BLaER1 treated with 17β-estradiol and CSF1 and Interleukin-3, amounts not matched to agents 10 nM and 100 nM (cell line): ENCODE measurements at regions not wholly inside any gene's neighbourhood (a gene's known extent, or its start where the extent isn't known, plus 50 kb on each side); places are given as distances from the start of the nearest gene placed in this dataset.

Experiments used
- H3K27ac ChIP-seq, 11 experiments: shearing (Covaris generic); formaldehyde crosslinking; 2 replicates each; pipeline ENCODE4 v1.8.1; 2022
- H3K27me3 ChIP-seq, 11 experiments: shearing (Covaris generic); formaldehyde crosslinking; 2 replicates each; pipeline ENCODE4 v1.8.1; 2022
- H3K36me3 ChIP-seq, 11 experiments: shearing (Covaris generic); formaldehyde crosslinking; 2 replicates each; pipeline ENCODE4 v1.8.1; 2022
- H3K4me1 ChIP-seq, 10 experiments: shearing (Covaris generic); formaldehyde crosslinking; 2 replicates each; pipeline ENCODE4 v1.8.1; 2022
- H3K4me2 ChIP-seq, 11 experiments: shearing (Covaris generic); formaldehyde crosslinking; 2 replicates each; pipeline ENCODE4 v1.8.1; 2022
- H3K4me3 ChIP-seq, 10 experiments: shearing (Covaris generic); formaldehyde crosslinking; 2 replicates each; pipeline ENCODE4 v1.8.1; 2022
- H3K9ac ChIP-seq, 11 experiments: shearing (Covaris generic); formaldehyde crosslinking; 2 replicates each; pipeline ENCODE4 v1.8.1; 2022
- H3K9me3 ChIP-seq, 11 experiments: shearing (Covaris generic); formaldehyde crosslinking; replicated peaks in 1 of 11; 2 replicates each; pipeline ENCODE4 v1.8.1; 2022
- H4K20me1 ChIP-seq, 11 experiments: shearing (Covaris generic); formaldehyde crosslinking; 2 replicates each; pipeline ENCODE4 v1.8.1; 2022
- Cebpa-rat ChIP-seq, 11 experiments: shearing (Covaris generic); IDR thresholded peaks; 2 replicates each; pipeline ENCODE4 v1.8.1; 2022

GRCh38 chr9:12085399-12085798, 607.8 kb upstream of the TYRP1 start:
- Histone ChIP-seq H3K27ac (no peak overlapping the region), H3K9me3 (no peaks in the 10 kb centered on the region), H3K4me3 (no peak overlapping the region), H3K36me3 (no peaks in the 10 kb centered on the region), H3K4me2 (no peak overlapping the region), H4K20me1 (no peaks in the 10 kb centered on the region), H3K9ac (no peak overlapping the region), H3K4me1 (peaks cover 0 to 8% (median 0%) of the 10 kb centered on the region in 10 experiments; a peak in 1 of 20 replicates), H3K27me3 (no peaks in the 10 kb centered on the region)
- TF ChIP-seq Cebpa-rat (IDR thresholded peaks at IDR 0.05), result no peak

- Histone ChIP-seq H3K36me3 (no peaks in the 10 kb centered on the region), H3K4me2 (no peak overlapping the region), H3K4me3 (no peak overlapping the region), H3K27me3 (no peaks in the 10 kb centered on the region), H3K27ac (no peak overlapping the region), H3K9me3 (0 out of 22 replicates have a peak, but pooled peaks cover 0 to 4% (median 0%) of the 10 kb centered on the region in 11 experiments), H3K9ac (no peak overlapping the region), H4K20me1 (no peaks in the 10 kb centered on the region), H3K4me1 (no peaks in the 10 kb centered on the region)
- no peak for TF ChIP-seq Cebpa-rat (IDR thresholded peaks at IDR 0.05)
Measured at GRCh38 chr9:12091865-12092527, 601.2 kb upstream of the TYRP1 start.

DNA sequence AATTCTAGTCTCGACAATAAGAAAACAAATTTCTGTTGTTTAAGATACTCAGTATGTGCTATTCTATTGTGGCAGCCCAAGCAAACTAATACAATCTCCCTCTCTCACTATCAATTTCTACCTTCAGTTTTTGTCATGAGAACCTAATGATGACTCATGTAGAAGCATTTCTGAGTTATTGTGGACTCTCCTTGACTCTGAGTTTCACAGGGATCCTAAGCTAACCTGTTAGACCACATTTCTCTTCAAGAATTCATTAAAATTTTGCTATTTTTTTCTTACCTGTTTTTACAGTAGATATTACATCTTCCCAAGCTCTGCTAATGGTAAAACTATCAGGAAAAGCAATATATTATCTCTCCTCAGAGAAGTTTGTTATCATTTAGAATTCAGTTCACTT, 599.1 kb upstream of the TYRP1 start:
- Histone ChIP-seq H3K9me3 (0 out of 22 replicates have a peak, but pooled peaks cover 0 to 4% (median 0%) of the 10 kb centered on the region in 11 experiments), H3K27ac (no peak overlapping the region)
- no peak for TF ChIP-seq Cebpa-rat (IDR thresholded peaks at IDR 0.05)

DNA sequence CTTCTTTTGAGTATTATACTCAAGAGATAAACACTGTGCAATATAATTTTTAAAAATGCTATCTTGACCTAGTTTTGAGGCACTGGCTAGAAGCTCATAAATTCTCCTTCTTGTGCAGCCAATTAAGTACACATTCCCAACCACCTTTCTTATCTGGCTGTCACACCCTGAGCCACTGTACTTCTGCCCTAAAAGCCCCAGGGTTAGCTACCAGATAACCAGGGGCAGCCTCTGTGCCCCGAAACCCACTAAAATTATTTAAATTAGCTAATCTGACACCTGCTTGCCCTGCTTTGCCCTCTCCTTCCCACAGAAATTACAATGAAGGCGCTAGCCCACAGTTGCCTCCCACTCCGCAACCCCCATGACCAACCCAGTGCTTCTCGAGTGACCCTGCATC, 597.3 kb upstream of the TYRP1 start:
- H3K9me3 ChIP-seq, result peaks cover 0 to 8% (median 5%) of the 10 kb centered on the region in 11 experiments; a peak in 8 of 22 replicates
- no peaks in the 10 kb centered on the region for H3K27me3 ChIP-seq
- no peak overlapping the region for H3K27ac ChIP-seq
- no peak overlapping the region for H3K4me3 ChIP-seq
- no peak overlapping the region for H3K9ac ChIP-seq
- TF ChIP-seq Cebpa-rat (IDR thresholded peaks at IDR 0.05), result no peak
- no peak overlapping the region for H3K4me2 ChIP-seq
- H4K20me1 ChIP-seq, result no peaks in the 10 kb centered on the region
- H3K4me1 ChIP-seq, result no peaks in the 10 kb centered on the region
- H3K36me3 ChIP-seq, result no peaks in the 10 kb centered on the region

More for the DNA sequence above, 599.1 kb upstream of the TYRP1 start:
- H3K4me3 ChIP-seq, result no peak overlapping the region
- no peaks in the 10 kb centered on the region for H4K20me1 ChIP-seq
- no peak overlapping the region for H3K9ac ChIP-seq
- no peak overlapping the region for H3K4me2 ChIP-seq
- H3K36me3 ChIP-seq, result no peaks in the 10 kb centered on the region
- H3K4me1 ChIP-seq, result no peaks in the 10 kb centered on the region
- H3K27me3 ChIP-seq, result no peaks in the 10 kb centered on the region

DNA sequence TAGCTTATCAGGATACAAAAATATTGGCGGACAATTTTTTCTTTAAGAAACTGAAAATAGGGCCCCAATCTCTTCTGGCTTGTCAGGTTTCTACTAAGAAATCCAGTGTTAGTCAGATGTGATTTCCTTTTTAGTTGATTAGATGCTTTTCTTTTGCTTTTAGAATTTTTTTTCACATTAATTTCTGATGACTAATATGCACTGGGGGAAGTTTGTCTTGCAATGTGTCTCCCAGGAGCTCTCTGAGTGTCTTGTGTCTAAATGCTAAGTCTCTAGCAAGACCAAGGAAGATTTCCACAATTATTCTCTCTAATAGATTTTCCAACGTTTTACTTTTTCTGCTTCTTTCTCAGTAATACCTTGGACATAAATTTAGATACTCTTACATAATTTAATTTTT, 559.8 kb upstream of the TYRP1 start:
- no peak overlapping the region for H3K27ac ChIP-seq

GRCh38 chr9:12141422-12141821, 551.8 kb upstream of the TYRP1 start:
- Histone ChIP-seq H3K4me3 (no peak overlapping the region), H3K36me3 (no peaks in the 10 kb centered on the region), H3K4me1 (no peaks in the 10 kb centered on the region), H3K9ac (no peak overlapping the region), H3K27me3 (no peaks in the 10 kb centered on the region), H4K20me1 (no peaks in the 10 kb centered on the region), H3K9me3 (peaks cover 19 to 41% (median 30%) of the 10 kb centered on the region in 11 experiments; a peak in 21 of 22 replicates), H3K27ac (no peak overlapping the region), H3K4me2 (no peak overlapping the region)
- no peak for TF ChIP-seq Cebpa-rat (IDR thresholded peaks at IDR 0.05)

More for the DNA sequence above, 559.8 kb upstream of the TYRP1 start:
- no peaks in the 10 kb centered on the region for H3K27me3 ChIP-seq
- H3K9me3 ChIP-seq, result no peaks in the 10 kb centered on the region
- H3K36me3 ChIP-seq, result no peaks in the 10 kb centered on the region
- no peak for TF ChIP-seq Cebpa-rat (IDR thresholded peaks at IDR 0.05)
- H3K4me2 ChIP-seq, result no peak overlapping the region
- H3K4me1 ChIP-seq, result no peaks in the 10 kb centered on the region
- H3K4me3 ChIP-seq, result no peak overlapping the region
- no peaks in the 10 kb centered on the region for H4K20me1 ChIP-seq
- H3K9ac ChIP-seq, result no peak overlapping the region

- Histone ChIP-seq H3K4me2 (no peak overlapping the region), H3K4me3 (no peak overlapping the region), H3K9me3 (no peaks in the 10 kb centered on the region), H4K20me1 (no peaks in the 10 kb centered on the region), H3K36me3 (no peaks in the 10 kb centered on the region), H3K27ac (no peak overlapping the region), H3K27me3 (no peaks in the 10 kb centered on the region), H3K9ac (no peak overlapping the region), H3K4me1 (no peaks in the 10 kb centered on the region)
- TF ChIP-seq Cebpa-rat (IDR thresholded peaks at IDR 0.05), result no peak
Measured at GRCh38 chr9:12155401-12156134, 537.6 kb upstream of the TYRP1 start.

- peaks cover 0 to 14% (median 2%) of the 10 kb centered on the region in 10 experiments; a peak in 9 of 20 replicates for H3K4me1 ChIP-seq
- no peak overlapping the region for H3K9ac ChIP-seq
- no peak overlapping the region for H3K27ac ChIP-seq
- H3K27me3 ChIP-seq, result no peaks in the 10 kb centered on the region
- no peaks in the 10 kb centered on the region for H3K36me3 ChIP-seq
- H3K4me2 ChIP-seq, result no peak overlapping the region
- H4K20me1 ChIP-seq, result no peaks in the 10 kb centered on the region
- H3K4me3 ChIP-seq, result no peak overlapping the region
- no peaks in the 10 kb centered on the region for H3K9me3 ChIP-seq
- no peak for TF ChIP-seq Cebpa-rat (IDR thresholded peaks at IDR 0.05)
Measured at GRCh38 chr9:12162181-12162815, 530.9 kb upstream of the TYRP1 start.

- H3K4me1 ChIP-seq, result peaks cover 0 to 14% (median 2%) of the 10 kb centered on the region in 10 experiments; a peak in 9 of 20 replicates
- H3K9me3 ChIP-seq, result no peaks in the 10 kb centered on the region
- H4K20me1 ChIP-seq, result no peaks in the 10 kb centered on the region
- no peak overlapping the region for H3K4me2 ChIP-seq
- no peak overlapping the region for H3K9ac ChIP-seq
- H3K27ac ChIP-seq, result no peak overlapping the region
- TF ChIP-seq Cebpa-rat (IDR thresholded peaks at IDR 0.05), result no peak
- no peak overlapping the region for H3K4me3 ChIP-seq
- no peaks in the 10 kb centered on the region for H3K27me3 ChIP-seq
- no peaks in the 10 kb centered on the region for H3K36me3 ChIP-seq
Measured at GRCh38 chr9:12163723-12164458, 529.3 kb upstream of the TYRP1 start.
